T-helper 17 cell (primary cell): ENCODE measurements at regions not wholly inside any gene's neighbourhood (a gene's known extent, or its start where the extent isn't known, plus 50 kb on each side); places are given as distances from the start of the nearest gene placed in this dataset.

Source experiments
- ATAC-seq: fragments of 150-1000 bp; cut with Tn5 transposase; 2 replicates; pipeline ENCODE4 v1.10.0; 2021; ENCODE audit warnings: mild to moderate bottlenecking, moderate library complexity
- DNase-seq, 3 donors: peaks; one replicate each; pipeline versions ENCODE4 v3.0.0 to v3.0.0-alpha.2; 2020 to 2021
- H3K9me3 ChIP-seq: one replicate; pipeline ENCODE4 v1.7.0; 2013; ENCODE audit warnings: low read length, mild to moderate bottlenecking; ENCODE audit not compliant: control insufficient read depth, poor library complexity, severe bottlenecking
- H3K27ac Mint-ChIP-seq: one replicate; pipeline ENCODE4 v1.8.0; 2022; ENCODE audit warnings: mild to moderate bottlenecking, moderate library complexity, mixed read lengths
- H3K27me3 Mint-ChIP-seq: one replicate; pipeline ENCODE4 v1.8.0; 2022; ENCODE audit warnings: mixed read lengths
- H3K36me3 Mint-ChIP-seq: one replicate; pipeline ENCODE4 v1.8.0; 2022; ENCODE audit warnings: low read depth, mixed read lengths
- H3K4me1 Mint-ChIP-seq: one replicate; pipeline ENCODE4 v1.8.0; 2022; ENCODE audit warnings: mild to moderate bottlenecking, mixed read lengths
- H3K4me3 Mint-ChIP-seq: one replicate; pipeline ENCODE4 v1.8.0; 2022; ENCODE audit warnings: mild to moderate bottlenecking, moderate library complexity, mixed read lengths

DNA sequence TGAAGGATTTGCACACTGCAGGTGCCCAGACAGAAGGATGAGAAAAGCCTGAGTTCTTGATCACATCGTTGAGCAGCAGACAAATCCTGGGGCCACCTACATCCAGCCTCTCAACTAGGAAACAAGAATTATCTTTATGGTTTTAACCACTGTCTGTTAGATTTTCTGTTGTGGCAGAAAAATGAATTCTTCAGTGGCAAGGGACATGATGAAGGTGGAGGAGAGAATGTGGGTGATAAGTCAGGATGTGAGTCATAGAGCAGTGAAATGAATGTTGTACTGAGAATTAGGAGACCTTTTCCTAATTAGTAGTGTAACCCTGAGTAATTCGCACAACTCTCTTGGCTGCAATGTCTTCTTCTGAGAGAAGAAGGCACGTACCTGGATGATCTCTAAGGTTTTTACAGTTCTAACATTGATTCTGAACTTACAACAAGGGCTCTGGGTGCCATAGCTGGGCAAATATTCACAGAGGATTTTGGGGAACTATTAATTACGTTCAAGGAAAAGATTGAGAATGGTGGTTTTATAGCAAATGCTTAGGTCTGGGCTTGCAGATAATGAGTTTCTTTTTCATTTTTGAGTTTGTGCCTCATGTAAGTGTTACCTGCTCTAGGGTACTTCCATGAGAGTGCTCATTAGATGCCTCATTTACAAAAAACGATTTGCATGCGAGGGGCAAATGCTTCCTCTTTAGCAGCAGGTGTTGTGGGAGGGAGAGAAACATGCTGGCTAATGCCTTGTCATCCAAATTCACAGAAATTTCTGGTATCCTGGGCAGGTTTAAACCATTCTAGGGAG, 111.0 kb upstream of the KL start:
- H3K4me3 Mint-ChIP-seq = no peak overlapping the region
- H3K27ac Mint-ChIP-seq = no peak overlapping the region
- ATAC-seq = no peak

DNA sequence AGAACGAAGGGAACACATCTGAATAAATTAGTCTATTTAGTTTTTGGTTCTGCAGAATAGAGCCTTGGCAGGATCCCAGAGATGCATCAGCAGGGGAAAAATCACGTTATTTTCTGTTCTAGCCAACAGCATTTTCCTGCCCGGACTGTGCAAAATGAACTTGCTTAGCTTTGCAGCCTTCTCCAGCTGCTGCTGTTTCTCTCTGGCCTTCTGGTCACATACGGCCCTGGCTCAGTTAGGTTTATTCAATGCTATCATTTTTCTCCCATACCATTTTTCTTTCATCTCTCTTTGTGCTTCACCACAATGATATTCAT, 110.4 kb upstream of the KL start:
- no peak overlapping the region for H3K27ac Mint-ChIP-seq

More for the DNA sequence above, 111.0 kb upstream of the KL start:
- Mint-ChIP-seq H3K4me1 (peaks cover 5% of the 10 kb centered on the region), H3K36me3 (no peaks in the 10 kb centered on the region), H3K27me3 (peaks cover 23% of the 10 kb centered on the region)
- DNase-seq = no peak
- H3K9me3 ChIP-seq = no peaks in the 10 kb centered on the region

DNA sequence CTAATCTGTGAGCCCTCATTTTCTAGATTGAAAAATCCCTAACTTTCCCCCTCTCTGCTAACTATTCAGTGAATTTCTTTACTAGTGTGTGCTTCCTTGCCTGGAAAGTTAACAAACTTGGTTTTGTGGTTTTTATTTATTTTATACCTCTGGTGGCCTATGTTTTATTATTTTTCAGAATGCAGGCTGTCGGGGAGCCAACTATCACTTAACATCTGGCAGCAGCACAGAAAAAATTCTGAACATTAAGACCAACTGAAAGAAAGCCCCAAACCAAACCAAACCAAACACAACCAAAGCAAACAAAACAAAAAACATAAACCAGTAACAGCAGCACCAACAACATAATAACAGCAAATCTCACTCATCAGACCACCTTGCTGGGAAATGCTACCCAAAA, 109.0 kb upstream of the KL start:
- Mint-ChIP-seq H3K4me1 (peaks cover 5% of the 10 kb centered on the region), H3K27me3 (peaks cover 29% of the 10 kb centered on the region), H3K36me3 (no peaks in the 10 kb centered on the region)

More for the DNA sequence above, 110.4 kb upstream of the KL start:
- no peak for ATAC-seq
- peaks cover 5% of the 10 kb centered on the region for H3K4me1 Mint-ChIP-seq
- H3K9me3 ChIP-seq = no peaks in the 10 kb centered on the region
- H3K36me3 Mint-ChIP-seq = no peaks in the 10 kb centered on the region
- peaks cover 25% of the 10 kb centered on the region for H3K27me3 Mint-ChIP-seq
- no peak overlapping the region for H3K4me3 Mint-ChIP-seq
- no peak for DNase-seq

DNA sequence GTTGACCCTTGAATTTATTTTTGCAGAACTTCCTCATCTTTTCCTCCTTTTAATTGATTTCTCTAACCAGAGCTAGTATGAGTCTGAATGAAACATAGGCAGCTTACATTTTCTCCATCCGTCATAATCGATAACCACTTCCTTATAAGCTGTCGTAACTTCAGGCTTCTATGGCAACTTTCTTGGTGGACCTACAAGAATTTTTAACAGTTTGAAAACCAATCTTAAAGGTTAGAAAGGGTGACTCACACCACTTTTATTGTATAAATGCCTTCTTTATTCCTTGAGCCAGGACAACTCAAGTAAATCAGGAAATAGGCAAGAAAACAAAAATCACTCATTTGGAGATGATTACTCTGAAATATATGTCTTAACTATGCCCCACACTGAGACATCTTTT, 105.7 kb upstream of the KL start:
- ATAC-seq = no peak
- Mint-ChIP-seq H3K4me1 (peaks cover 2% of the 10 kb centered on the region), H3K4me3 (no peak overlapping the region), H3K27me3 (peaks cover 26% of the 10 kb centered on the region), H3K36me3 (no peaks in the 10 kb centered on the region), H3K27ac (no peak overlapping the region)
- DNase-seq = no peak
- H3K9me3 ChIP-seq = no peaks in the 10 kb centered on the region

More for the DNA sequence above, 109.0 kb upstream of the KL start:
- Mint-ChIP-seq H3K4me3 (no peak overlapping the region), H3K27ac (no peak overlapping the region)
- no peaks in the 10 kb centered on the region for H3K9me3 ChIP-seq
- ATAC-seq (no peak), DNase-seq (no peak)

DNA sequence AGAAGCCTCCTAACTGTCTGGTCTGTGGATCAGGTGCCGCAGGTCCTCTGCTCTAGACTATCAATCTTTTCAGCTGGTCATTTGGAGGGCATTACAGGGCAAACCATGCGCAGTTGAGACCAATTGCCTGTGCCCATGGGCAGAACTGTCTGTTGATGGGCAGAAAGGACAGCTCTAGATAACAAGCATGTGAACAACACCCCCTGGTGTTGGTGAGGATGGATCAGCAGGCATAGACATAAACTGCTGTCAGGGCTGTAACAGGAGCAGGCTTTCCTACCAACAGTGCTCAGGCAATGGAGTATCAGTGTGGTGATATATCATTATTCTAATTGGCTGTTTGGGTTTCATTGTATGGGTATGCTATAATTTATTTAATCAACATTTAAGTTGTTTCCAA, 104.7 kb upstream of the KL start:
- Mint-ChIP-seq H3K4me1 (no peaks in the 10 kb centered on the region), H3K4me3 (no peak overlapping the region), H3K27ac (no peak overlapping the region), H3K27me3 (peaks cover 17% of the 10 kb centered on the region), H3K36me3 (no peaks in the 10 kb centered on the region)
- no peaks in the 10 kb centered on the region for H3K9me3 ChIP-seq
- DNase-seq = no peak
- ATAC-seq = peak; percentile 35

DNA sequence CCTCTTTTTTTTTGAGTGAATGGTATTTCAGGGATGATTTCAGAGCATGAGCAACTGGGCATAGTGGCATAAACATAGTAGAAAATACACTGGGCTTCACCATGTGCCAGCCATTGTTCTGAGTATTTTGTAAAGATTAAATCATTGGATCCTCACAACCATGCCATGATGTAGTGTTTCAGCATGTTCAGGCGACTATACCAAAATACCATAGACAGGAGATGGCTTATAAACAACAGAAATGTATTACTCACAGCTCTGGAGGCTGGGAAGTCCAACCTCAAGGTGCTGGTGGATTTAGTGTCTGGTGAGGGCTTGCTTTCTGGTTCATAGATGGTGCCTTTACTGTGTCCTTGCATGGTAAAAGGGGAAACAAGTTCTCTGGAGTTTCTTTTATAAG, 101.5 kb upstream of the KL start:
- H3K9me3 ChIP-seq = no peaks in the 10 kb centered on the region
- Mint-ChIP-seq H3K36me3 (no peaks in the 10 kb centered on the region), H3K27me3 (peaks cover 6% of the 10 kb centered on the region), H3K27ac (no peak overlapping the region), H3K4me3 (no peak overlapping the region), H3K4me1 (no peaks in the 10 kb centered on the region)
- DNase-seq = no peak
- ATAC-seq = no peak

DNA sequence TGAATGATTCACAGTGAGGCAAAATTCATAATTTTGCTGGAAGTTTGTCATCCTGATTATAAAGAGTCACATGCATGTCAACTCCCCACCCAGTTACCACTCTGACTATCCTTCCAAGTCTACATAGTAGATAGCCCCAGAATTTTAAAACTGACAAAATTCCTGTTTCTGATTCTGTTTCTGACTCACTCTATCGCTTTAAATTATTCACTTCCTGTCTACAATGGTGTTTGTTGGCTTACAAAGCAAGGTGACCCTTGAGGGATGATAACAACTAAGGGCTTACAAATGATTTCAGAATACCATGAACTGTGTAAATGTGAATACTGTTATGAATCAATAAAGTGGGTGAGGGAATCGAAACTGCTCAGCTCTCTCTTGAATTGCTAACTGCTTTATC, 98.7 kb upstream of the KL start:
- Mint-ChIP-seq H3K27ac (no peak overlapping the region), H3K27me3 (peaks cover 2% of the 10 kb centered on the region), H3K4me1 (no peaks in the 10 kb centered on the region), H3K4me3 (no peak overlapping the region), H3K36me3 (no peaks in the 10 kb centered on the region)
- ATAC-seq (no peak), DNase-seq (no peak)
- H3K9me3 ChIP-seq = no peaks in the 10 kb centered on the region

DNA sequence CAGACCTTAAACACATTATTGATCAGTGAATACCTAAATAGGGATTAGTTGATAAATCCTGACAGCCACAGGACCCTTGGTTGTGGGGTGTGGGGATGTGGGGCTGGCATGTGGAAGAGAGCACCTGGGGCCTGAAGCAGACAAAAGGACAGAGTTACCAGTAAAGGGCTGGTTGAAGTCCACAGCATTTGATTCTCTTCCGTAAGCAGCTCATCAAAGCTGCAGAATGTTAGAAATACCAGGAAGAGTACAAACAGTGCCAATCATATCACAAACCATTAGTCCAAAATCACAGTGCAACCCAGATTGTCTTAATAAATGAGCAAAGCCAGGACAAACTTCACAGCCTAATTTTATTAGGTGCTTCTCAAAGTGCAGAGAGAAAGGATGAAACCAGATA, 92.5 kb upstream of the KL start:
- Mint-ChIP-seq H3K4me3 (no peak overlapping the region), H3K27me3 (peaks cover 5% of the 10 kb centered on the region)
- no peak for DNase-seq

DNA sequence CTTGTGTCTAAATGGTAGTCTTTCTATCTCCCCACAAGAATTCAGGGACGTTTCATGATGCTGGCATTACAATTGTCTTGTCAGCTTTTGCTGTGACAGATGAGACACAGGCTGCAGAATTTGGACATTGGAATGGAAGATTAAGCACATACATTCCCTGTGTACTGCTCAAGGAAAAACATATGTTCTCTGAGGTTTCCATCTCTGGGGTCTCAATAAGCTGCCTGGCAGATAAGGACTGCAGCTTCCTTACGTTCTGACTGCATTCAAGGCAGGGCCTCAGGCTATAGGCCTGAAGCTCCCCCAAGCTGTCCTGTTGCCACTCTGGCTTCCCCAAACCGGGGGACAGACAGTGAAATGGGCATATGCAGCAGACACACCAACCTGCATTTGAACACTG, 91.3 kb upstream of the KL start:
- no peak overlapping the region for H3K4me3 Mint-ChIP-seq

More for the DNA sequence above, 92.5 kb upstream of the KL start:
- no peaks in the 10 kb centered on the region for H3K9me3 ChIP-seq
- ATAC-seq = no peak
- no peaks in the 10 kb centered on the region for H3K4me1 Mint-ChIP-seq
- H3K36me3 Mint-ChIP-seq = no peaks in the 10 kb centered on the region
- H3K27ac Mint-ChIP-seq = no peak overlapping the region

DNA sequence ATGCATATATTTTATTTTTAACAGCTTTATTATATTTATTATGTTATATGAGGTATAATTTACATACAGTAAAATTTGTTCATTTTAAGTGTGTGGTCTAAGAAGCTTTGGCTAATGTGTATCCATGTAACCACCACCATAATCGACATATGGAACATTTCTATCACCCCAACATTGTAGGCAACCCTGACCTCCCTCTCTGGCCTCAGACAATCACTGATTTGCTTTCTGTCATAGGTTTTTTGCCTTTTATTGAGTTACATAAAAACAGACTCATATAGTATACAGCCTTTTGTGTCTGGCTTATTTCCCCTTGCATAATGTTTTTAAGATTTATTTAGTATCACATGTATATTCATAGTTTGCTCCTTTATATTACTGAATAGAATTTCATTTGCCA, 90.7 kb upstream of the KL start:
- Mint-ChIP-seq H3K27ac (no peak overlapping the region), H3K4me1 (no peaks in the 10 kb centered on the region), H3K27me3 (peaks cover 5% of the 10 kb centered on the region), H3K4me3 (no peak overlapping the region), H3K36me3 (no peaks in the 10 kb centered on the region)
- DNase-seq (no peak), ATAC-seq (no peak)
- no peaks in the 10 kb centered on the region for H3K9me3 ChIP-seq

More for the DNA sequence above, 91.3 kb upstream of the KL start:
- no peak for DNase-seq
- Mint-ChIP-seq H3K36me3 (no peaks in the 10 kb centered on the region), H3K27ac (peak overlapping the region; percentile 45), H3K4me1 (no peaks in the 10 kb centered on the region), H3K27me3 (peaks cover 5% of the 10 kb centered on the region)
- ATAC-seq = no peak
- no peaks in the 10 kb centered on the region for H3K9me3 ChIP-seq

DNA sequence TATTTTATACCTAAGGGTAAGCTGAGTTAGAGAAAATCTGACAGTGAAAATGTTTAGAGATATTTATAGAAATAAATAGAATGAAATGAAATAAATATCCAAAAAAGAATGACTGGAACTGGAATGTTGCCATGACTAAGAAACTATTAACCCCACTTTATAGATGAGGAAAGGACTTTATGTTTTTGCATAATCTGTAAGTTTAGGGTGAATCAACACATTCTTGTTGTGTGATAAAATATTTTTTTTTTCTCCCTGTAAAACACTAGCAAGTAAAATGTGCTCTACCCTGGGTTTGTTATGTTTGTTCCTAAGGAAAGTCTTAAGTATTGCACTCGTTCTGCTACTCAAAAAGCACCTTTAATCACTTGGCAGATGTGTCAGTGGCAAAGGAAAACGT, 83.8 kb upstream of the KL start:
- peaks cover 36% of the 10 kb centered on the region for H3K27me3 Mint-ChIP-seq
- no peak for DNase-seq
- H3K4me1 Mint-ChIP-seq = no peaks in the 10 kb centered on the region
- H3K36me3 Mint-ChIP-seq = peaks cover 2% of the 10 kb centered on the region
- no peaks in the 10 kb centered on the region for H3K9me3 ChIP-seq
- H3K4me3 Mint-ChIP-seq = no peak overlapping the region
- no peak for ATAC-seq
- no peak overlapping the region for H3K27ac Mint-ChIP-seq

DNA sequence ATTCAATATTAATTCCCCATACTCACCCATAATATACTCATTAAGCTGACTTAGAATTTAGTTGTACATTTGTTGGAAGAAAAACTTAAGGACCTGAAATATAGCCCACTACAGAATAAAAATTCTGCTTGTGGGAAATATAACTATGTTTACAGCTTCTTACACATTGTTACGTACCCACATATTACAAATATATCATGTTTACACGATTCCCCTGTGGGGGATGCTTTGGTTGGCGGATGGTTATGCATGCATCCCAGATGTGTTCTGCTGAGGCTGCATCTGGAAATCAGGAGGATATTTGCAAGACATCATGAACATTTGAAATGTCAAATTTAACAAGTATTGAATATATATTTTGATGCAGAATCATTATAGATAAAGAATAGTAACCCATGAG, 79.5 kb upstream of the KL start:
- Mint-ChIP-seq H3K27ac (no peak overlapping the region), H3K4me1 (no peaks in the 10 kb centered on the region), H3K36me3 (peaks cover 2% of the 10 kb centered on the region), H3K4me3 (no peak overlapping the region), H3K27me3 (peaks cover 46% of the 10 kb centered on the region)
- ATAC-seq (no peak), DNase-seq (no peak)
- H3K9me3 ChIP-seq = no peaks in the 10 kb centered on the region

DNA sequence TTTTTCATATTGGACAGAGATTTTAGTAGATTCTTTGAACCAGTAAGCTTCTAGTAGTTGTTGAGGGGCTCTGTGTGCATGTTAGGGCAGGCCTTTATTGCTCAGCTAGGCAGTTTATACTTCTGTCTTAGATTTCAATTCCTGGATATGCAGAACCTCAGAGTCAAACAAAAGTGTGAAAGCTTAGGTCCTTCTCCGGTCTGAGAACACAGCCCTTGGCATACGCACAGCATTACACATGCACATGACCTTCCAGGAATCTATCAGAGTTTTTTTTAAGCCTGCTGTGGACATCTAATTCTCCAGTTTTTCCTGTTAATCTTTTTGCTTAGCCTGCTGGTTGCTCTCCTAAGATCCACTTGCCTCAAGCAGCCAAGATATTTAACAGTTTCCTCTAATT, 77.9 kb upstream of the KL start:
- no peak overlapping the region for H3K4me3 Mint-ChIP-seq
- ATAC-seq (no peak), DNase-seq (no peak)
- no peaks in the 10 kb centered on the region for H3K9me3 ChIP-seq
- H3K27me3 Mint-ChIP-seq = peaks cover 40% of the 10 kb centered on the region
- H3K4me1 Mint-ChIP-seq = no peaks in the 10 kb centered on the region
- H3K36me3 Mint-ChIP-seq = no peaks in the 10 kb centered on the region
- H3K27ac Mint-ChIP-seq = no peak overlapping the region

DNA sequence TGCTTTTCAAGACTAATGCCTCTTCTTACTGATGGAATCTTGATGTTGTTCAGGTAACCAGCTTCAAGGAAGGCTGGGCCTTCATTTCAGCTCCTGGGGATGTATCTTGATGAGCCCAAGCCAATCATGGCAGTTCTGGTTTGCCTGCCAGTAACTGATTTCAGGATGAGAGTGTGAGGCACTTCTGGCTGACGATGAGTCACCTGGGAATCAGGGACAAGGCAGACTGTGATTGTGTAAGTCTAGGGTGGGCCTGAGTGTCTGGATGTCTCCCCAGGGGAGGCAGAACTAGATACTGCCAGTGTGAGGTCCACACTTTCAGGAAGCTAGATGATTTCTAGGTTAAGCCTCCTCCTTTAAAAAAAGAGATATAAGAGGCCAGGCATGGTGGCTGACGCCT, 77.3 kb upstream of the KL start:
- no peaks in the 10 kb centered on the region for H3K9me3 ChIP-seq
- no peak for ATAC-seq
- peaks cover 34% of the 10 kb centered on the region for H3K27me3 Mint-ChIP-seq
- no peaks in the 10 kb centered on the region for H3K4me1 Mint-ChIP-seq
- no peaks in the 10 kb centered on the region for H3K36me3 Mint-ChIP-seq
- H3K4me3 Mint-ChIP-seq = no peak overlapping the region
- no peak overlapping the region for H3K27ac Mint-ChIP-seq
- DNase-seq = no peak
